OCI-LY3 (cell line): ENCODE measurements at regions not wholly inside any gene's neighbourhood (a gene's known extent, or its start where the extent isn't known, plus 50 kb on each side); places are given as distances from the start of the nearest gene placed in this dataset.

Experiments used
- CTCF ChIP-seq: fragments of 200-600, 300-600 bp; sonication (generic); IDR thresholded peaks from 2 replicates; pipeline ENCODE4 v1.5.1; 2014; ENCODE audit warnings: antibody characterized with exemption, low read length, low read depth
- EZH2phosphoT487 ChIP-seq: fragments of 200-600 bp; shearing (Covaris generic); IDR thresholded peaks from 2 replicates; pipeline ENCODE4 v1.6.1; 2018; ENCODE audit warnings: antibody characterized with exemption, mixed run types, low read depth

- TF ChIP-seq CTCF = no peak
- TF ChIP-seq EZH2phosphoT487 = no peak
These were observed 207.3 kb upstream of the MAGEB2 start for GRCh38 chrX:30008031-30008430.
